Stimulated activated memory B cell treated with anti-CD40 and anti-IgM and Interleukin-4, amounts not matched to agents 10 μg/mL and 1 μg/mL and 100 μg/mL, for 72 hours (primary cell): ENCODE measurements at regions not wholly inside any gene's neighbourhood (a gene's known extent, or its start where the extent isn't known, plus 50 kb on each side); places are given as distances from the start of the nearest gene placed in this dataset.

ENCODE experiments used
- ATAC-seq: fragments of 150-1000 bp; cut with Tn5 transposase; 2 replicates; pipeline ENCODE4 v1.10.0; 2021
- H3K27ac Mint-ChIP-seq: one replicate; pipeline ENCODE4 v1.8.0; 2022; ENCODE audit warnings: mild to moderate bottlenecking, mixed read lengths
- H3K27me3 Mint-ChIP-seq: one replicate; pipeline ENCODE4 v1.8.0; 2022; ENCODE audit warnings: mixed read lengths
- H3K36me3 Mint-ChIP-seq: one replicate; pipeline ENCODE4 v1.8.0; 2022; ENCODE audit warnings: mixed read lengths
- H3K4me1 Mint-ChIP-seq: one replicate; pipeline ENCODE4 v1.8.0; 2022; ENCODE audit warnings: mixed read lengths
- H3K4me3 Mint-ChIP-seq: one replicate; pipeline ENCODE4 v1.8.0; 2022; ENCODE audit warnings: mild to moderate bottlenecking, moderate library complexity, mixed read lengths
- H3K9me3 Mint-ChIP-seq: one replicate; pipeline ENCODE4 v1.8.0; 2022; ENCODE audit warnings: mixed read lengths

- H3K27me3 Mint-ChIP-seq = no peaks in the 10 kb centered on the region
- no peaks in the 10 kb centered on the region for H3K36me3 Mint-ChIP-seq
- no peak overlapping the region for H3K27ac Mint-ChIP-seq
- H3K4me3 Mint-ChIP-seq = no peak overlapping the region
- peaks cover 13% of the 10 kb centered on the region for H3K9me3 Mint-ChIP-seq
- H3K4me1 Mint-ChIP-seq = no peaks in the 10 kb centered on the region
- ATAC-seq = no peak
Observed at GRCh38 chr18:78740876-78741275, 238.7 kb upstream of the SALL3 start.

DNA sequence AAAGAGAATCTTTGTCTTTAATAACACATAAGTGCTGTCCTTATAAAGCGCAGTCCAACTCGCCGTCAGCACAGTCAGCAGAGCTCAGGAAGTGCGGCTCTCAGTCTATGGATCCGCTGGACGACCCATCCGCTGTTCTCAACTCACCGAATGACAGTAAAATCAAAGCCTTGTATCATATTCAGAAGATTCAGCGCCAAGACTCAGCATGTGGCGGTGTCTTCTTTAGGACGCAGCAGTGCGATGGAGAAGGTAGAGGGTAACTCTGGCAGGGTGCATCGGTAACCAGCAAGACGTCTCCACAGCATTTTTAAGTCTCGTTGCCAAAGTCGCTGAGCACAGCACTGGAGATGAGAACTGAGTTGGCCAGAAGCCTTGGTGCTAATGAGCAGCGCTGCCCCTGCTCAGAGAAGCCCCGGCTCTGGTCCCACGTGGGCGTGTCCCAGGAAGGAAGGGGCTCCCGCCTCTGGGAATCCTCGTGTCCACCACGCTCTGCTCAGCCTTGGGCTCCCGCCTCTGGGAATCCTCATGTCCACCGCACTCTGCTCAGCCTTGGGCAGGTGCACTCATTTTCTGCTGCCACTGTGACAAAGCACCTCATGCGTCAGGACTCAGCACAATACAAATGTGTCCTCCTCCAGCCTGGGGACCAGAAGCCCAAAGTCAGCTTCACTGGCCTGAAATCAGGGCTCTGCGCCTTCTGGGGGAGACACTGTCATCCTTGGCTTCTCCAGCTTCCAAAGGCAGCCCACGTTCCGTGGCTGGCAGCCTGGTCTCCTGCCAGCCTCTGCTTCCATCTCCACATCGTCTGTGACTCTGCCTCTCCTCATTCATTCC, 238.0 kb upstream of the SALL3 start:
- no peak for ATAC-seq
- H3K27ac Mint-ChIP-seq = no peak overlapping the region
- H3K4me1 Mint-ChIP-seq = no peaks in the 10 kb centered on the region
- peaks cover 13% of the 10 kb centered on the region for H3K9me3 Mint-ChIP-seq
- no peaks in the 10 kb centered on the region for H3K36me3 Mint-ChIP-seq
- no peak overlapping the region for H3K4me3 Mint-ChIP-seq
- no peaks in the 10 kb centered on the region for H3K27me3 Mint-ChIP-seq

GRCh38 chr18:78742218-78742745, 237.3 kb upstream of the SALL3 start:
- ATAC-seq = peak; percentile 31
- no peaks in the 10 kb centered on the region for H3K27me3 Mint-ChIP-seq
- no peaks in the 10 kb centered on the region for H3K4me1 Mint-ChIP-seq
- H3K27ac Mint-ChIP-seq = no peak overlapping the region
- H3K36me3 Mint-ChIP-seq = no peaks in the 10 kb centered on the region
- H3K4me3 Mint-ChIP-seq = no peak overlapping the region
- peaks cover 13% of the 10 kb centered on the region for H3K9me3 Mint-ChIP-seq

GRCh38 chr18:78743078-78743477, 236.5 kb upstream of the SALL3 start:
- Mint-ChIP-seq H3K4me3 (no peak overlapping the region), H3K4me1 (no peaks in the 10 kb centered on the region), H3K36me3 (no peaks in the 10 kb centered on the region), H3K9me3 (peaks cover 13% of the 10 kb centered on the region), H3K27me3 (no peaks in the 10 kb centered on the region), H3K27ac (no peak overlapping the region)
- no peak for ATAC-seq

GRCh38 chr18:78751664-78752063, 228.0 kb upstream of the SALL3 start:
- no peak for ATAC-seq
- H3K27me3 Mint-ChIP-seq = no peaks in the 10 kb centered on the region
- H3K36me3 Mint-ChIP-seq = no peaks in the 10 kb centered on the region
- H3K27ac Mint-ChIP-seq = no peak overlapping the region
- peaks cover 4% of the 10 kb centered on the region for H3K9me3 Mint-ChIP-seq
- H3K4me1 Mint-ChIP-seq = no peaks in the 10 kb centered on the region
- H3K4me3 Mint-ChIP-seq = no peak overlapping the region

DNA sequence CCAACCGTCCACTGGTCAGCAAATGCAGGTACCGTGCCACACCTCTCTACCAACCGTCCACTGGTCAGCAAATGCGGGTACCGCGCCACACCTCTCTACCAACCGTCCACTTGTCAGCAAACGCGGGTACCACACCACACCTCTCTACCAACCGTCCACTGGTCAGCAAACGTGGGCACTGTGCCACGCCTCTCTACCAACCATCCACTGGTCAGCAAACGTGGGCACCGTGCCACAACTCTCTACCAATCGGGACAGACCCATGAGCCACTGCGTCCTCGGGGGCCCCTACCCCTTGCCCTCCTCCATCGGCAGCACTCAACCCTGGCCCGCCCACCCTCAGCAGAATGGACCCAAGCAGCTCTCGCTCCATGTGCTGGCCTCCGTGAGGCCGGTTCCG, 226.4 kb upstream of the SALL3 start:
- H3K4me1 Mint-ChIP-seq = no peaks in the 10 kb centered on the region
- H3K27me3 Mint-ChIP-seq = no peaks in the 10 kb centered on the region
- H3K36me3 Mint-ChIP-seq = no peaks in the 10 kb centered on the region
- H3K9me3 Mint-ChIP-seq = peaks cover 7% of the 10 kb centered on the region
- H3K4me3 Mint-ChIP-seq = no peak overlapping the region
- H3K27ac Mint-ChIP-seq = no peak overlapping the region
- ATAC-seq = no peak

DNA sequence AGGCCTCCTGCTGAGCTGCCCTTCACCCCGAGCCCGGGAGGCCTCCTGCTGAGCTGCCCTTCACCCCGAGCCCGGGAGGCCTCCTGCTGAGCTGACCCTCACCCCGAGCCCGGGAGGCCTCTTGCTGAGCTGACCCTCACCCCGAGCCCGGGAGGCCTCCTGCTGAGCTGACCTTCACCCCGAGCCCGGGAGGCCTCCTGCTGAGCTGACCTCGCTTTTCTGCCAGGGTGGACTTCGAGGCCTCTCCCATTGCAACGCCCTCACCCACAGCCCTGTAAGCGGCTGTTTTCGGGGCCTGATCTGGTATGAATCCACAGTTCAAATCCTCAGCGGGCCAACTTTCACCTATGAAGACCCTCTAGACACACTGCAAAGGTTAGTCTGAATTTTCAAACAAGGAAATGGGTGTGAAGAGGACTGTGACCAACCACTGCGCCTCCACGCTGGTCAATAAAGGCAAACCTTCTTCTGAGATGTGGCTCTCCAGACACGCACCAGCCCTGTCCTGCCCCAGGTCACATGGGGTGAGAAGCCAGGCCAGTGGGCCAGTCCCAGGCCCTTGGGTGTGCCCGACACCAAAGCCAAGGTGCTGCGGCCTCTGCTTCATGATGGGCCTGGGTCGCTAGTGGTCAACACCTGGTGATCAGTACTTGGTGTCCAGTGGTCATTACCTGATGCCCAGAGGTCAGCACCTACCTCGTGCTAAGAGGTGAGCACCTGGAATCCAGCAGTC, 225.1 kb upstream of the SALL3 start:
- Mint-ChIP-seq H3K36me3 (no peaks in the 10 kb centered on the region), H3K4me1 (no peaks in the 10 kb centered on the region), H3K9me3 (peaks cover 10% of the 10 kb centered on the region), H3K27me3 (no peaks in the 10 kb centered on the region), H3K27ac (no peak overlapping the region), H3K4me3 (no peak overlapping the region)
- ATAC-seq = no peak

- Mint-ChIP-seq H3K27ac (no peak overlapping the region), H3K36me3 (no peaks in the 10 kb centered on the region), H3K4me1 (no peaks in the 10 kb centered on the region), H3K4me3 (no peak overlapping the region), H3K9me3 (peaks cover 16% of the 10 kb centered on the region), H3K27me3 (no peaks in the 10 kb centered on the region)
- no peak for ATAC-seq
Observed at GRCh38 chr18:78757014-78757413, 222.6 kb upstream of the SALL3 start.

DNA sequence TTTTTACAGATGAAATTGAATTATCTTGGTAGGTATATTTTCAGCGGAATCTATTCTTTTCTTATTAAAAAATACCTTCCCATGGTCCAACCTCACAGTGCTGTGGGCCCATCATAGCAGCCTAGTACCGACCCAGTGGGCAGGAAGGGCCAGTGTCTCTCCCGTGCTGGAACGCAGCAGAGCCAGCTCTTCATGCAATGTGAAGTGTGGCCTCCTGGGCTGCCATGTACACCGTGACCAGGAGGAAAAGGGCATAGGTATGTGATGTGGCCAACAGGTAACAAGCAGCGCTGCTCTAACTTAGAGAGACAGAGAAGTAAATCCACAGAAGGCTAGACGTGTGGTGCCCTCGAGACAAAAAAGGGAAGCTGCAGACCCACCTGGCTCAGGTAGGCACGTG, 221.1 kb upstream of the SALL3 start:
- ATAC-seq = no peak
- H3K9me3 Mint-ChIP-seq = peaks cover 23% of the 10 kb centered on the region
- no peaks in the 10 kb centered on the region for H3K4me1 Mint-ChIP-seq
- H3K27ac Mint-ChIP-seq = no peak overlapping the region
- H3K4me3 Mint-ChIP-seq = no peak overlapping the region
- H3K27me3 Mint-ChIP-seq = no peaks in the 10 kb centered on the region
- no peaks in the 10 kb centered on the region for H3K36me3 Mint-ChIP-seq

DNA sequence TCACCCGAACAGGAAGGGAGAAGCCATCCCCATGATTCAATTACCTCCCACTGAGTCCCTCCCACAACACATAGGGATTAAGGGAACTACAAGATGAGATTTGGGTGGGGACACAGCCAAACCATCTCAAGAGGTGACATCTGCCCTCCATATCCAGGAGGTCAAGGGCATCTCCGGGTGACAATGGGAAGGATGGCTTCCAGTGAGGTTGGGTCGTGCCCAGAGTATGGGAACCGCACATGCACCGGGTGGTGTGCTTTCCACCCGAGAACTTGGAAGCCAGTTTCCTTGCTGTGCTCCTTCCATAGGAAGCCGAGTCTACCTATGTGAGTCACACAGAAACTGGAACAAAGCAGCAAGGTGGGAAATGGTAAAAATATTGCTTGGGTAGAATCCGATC, 216.9 kb upstream of the SALL3 start:
- H3K36me3 Mint-ChIP-seq = no peaks in the 10 kb centered on the region
- peaks cover 20% of the 10 kb centered on the region for H3K9me3 Mint-ChIP-seq
- no peak overlapping the region for H3K27ac Mint-ChIP-seq
- no peak for ATAC-seq
- H3K4me1 Mint-ChIP-seq = no peaks in the 10 kb centered on the region
- no peaks in the 10 kb centered on the region for H3K27me3 Mint-ChIP-seq
- H3K4me3 Mint-ChIP-seq = no peak overlapping the region

DNA sequence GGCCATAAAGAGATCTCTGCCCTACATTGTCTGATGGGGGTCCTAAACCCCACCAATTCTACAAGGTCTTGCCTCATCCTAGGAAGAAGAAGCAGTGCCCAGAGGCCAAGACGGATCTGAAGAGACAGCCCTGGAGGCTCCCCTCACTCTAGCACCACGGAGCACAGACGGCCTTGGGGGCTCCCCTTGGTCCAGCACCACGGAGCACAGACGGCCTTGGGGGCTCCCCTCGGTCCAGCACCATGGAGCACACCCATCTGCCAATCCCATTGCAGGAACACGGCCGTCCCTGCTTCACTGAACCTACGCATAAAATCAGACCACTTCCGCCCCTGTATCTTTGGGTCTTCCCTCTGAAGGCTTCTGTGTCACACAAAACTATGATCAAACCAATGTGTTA, 215.1 kb upstream of the SALL3 start:
- no peak overlapping the region for H3K4me3 Mint-ChIP-seq
- H3K27ac Mint-ChIP-seq = no peak overlapping the region
- peaks cover 18% of the 10 kb centered on the region for H3K9me3 Mint-ChIP-seq
- H3K27me3 Mint-ChIP-seq = no peaks in the 10 kb centered on the region
- H3K4me1 Mint-ChIP-seq = no peaks in the 10 kb centered on the region
- H3K36me3 Mint-ChIP-seq = no peaks in the 10 kb centered on the region
- ATAC-seq = no peak

- ATAC-seq = no peak
- Mint-ChIP-seq H3K9me3 (peaks cover 17% of the 10 kb centered on the region), H3K27ac (no peak overlapping the region), H3K36me3 (no peaks in the 10 kb centered on the region), H3K4me3 (no peak overlapping the region), H3K27me3 (no peaks in the 10 kb centered on the region), H3K4me1 (no peaks in the 10 kb centered on the region)
Observed at GRCh38 chr18:78765142-78765541, 214.5 kb upstream of the SALL3 start.

GRCh38 chr18:78765637-78766281, 213.9 kb upstream of the SALL3 start:
- H3K27me3 Mint-ChIP-seq = no peaks in the 10 kb centered on the region
- ATAC-seq = no peak
- H3K27ac Mint-ChIP-seq = no peak overlapping the region
- H3K4me3 Mint-ChIP-seq = no peak overlapping the region
- H3K36me3 Mint-ChIP-seq = no peaks in the 10 kb centered on the region
- peaks cover 13% of the 10 kb centered on the region for H3K9me3 Mint-ChIP-seq
- H3K4me1 Mint-ChIP-seq = no peaks in the 10 kb centered on the region

DNA sequence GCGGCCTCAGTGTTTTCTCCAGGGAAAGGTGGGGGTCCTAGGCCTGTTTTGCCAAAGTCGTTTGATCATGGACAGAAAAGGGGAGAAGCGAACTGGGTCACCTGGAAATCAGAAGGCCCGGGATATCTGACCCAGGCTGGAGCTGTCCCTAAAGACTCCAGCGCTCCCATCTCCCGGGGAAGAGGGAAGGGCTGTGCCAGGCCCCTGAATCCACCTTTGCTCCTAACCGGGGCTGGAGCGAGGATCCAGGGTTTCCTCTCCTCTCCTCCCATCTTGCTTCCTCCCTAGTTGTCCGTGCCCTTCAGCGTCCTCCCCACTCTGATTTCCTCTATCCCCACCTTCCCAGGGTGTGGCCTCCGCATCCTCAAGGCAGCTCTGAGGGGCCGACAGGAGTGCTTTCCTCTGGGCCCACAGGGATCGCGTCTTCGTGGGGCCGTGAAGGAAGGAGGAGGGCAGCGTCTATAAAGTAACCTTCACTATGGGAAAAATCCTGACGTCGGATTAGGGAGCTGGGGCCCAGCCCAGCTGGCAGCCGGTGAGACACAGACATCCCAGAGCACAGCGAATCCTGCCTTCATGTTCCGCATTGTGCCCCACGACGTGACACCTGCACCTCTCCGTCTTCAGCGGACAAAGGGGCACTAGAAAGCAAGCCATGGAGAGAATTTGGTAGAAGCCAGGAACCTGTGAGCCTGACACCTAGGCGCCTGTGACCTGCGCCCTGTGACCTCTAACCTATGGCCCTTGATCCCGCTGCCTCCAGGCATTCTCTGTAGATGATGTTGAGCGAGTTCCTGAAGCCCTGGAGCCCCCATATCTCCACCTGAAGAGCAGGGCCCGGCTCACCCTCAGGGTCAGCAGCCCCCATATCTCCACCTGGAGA, 212.7 kb upstream of the SALL3 start:
- Mint-ChIP-seq H3K9me3 (peaks cover 7% of the 10 kb centered on the region), H3K27ac (no peak overlapping the region), H3K27me3 (no peaks in the 10 kb centered on the region), H3K4me1 (no peaks in the 10 kb centered on the region), H3K4me3 (no peak overlapping the region), H3K36me3 (no peaks in the 10 kb centered on the region)
- no peak for ATAC-seq

GRCh38 chr18:78767648-78768071, 212.0 kb upstream of the SALL3 start:
- H3K9me3 Mint-ChIP-seq = peaks cover 4% of the 10 kb centered on the region
- H3K27ac Mint-ChIP-seq = no peak overlapping the region
- no peaks in the 10 kb centered on the region for H3K36me3 Mint-ChIP-seq
- H3K4me1 Mint-ChIP-seq = no peaks in the 10 kb centered on the region
- ATAC-seq = no peak
- H3K4me3 Mint-ChIP-seq = no peak overlapping the region
- H3K27me3 Mint-ChIP-seq = no peaks in the 10 kb centered on the region
